ENCODE measurements at regions not wholly inside any gene's neighbourhood (a gene's known extent, or its start where the extent isn't known, plus 50 kb on each side); places are given as distances from the start of the nearest gene placed in this dataset.

GRCh38 chr18:73790587-73790986, 357.0 kb downstream of the FBXO15 start:
- Histone ChIP-seq H3K4me1 (replicated peaks in 1 of 2) (no peaks in the 10 kb centered on the region), H3K27ac (no peak overlapping the region), H3K4me3 (no peak overlapping the region)
- WGBS, 10 experiments = 20 to 100% (median 80%) methylated on average over 1 of the region's 1 CpG; no CpG with 5 or more reads in 5 of the 10 experiments
- in situ Hi-C loops (cut with MboI; ENCODE audit: low pct_unique_long_range_greater_than_20kb in 2 of 9, low sequenced_read_pairs in 9 of 9, unreplicated experiment in 9 of 9) = no loop called here
- ATAC-seq (replicated peaks in 6 of 8) = peak in 3 of 8 experiments; percentile 58 to 69 (median 65)

- no peak for ATAC-seq (replicated peaks in 6 of 8)
- in situ Hi-C loops (cut with MboI; ENCODE audit: low pct_unique_long_range_greater_than_20kb in 2 of 9, low sequenced_read_pairs in 9 of 9, unreplicated experiment in 9 of 9) = no loop called here
These were observed 360.3 kb downstream of the FBXO15 start for GRCh38 chr18:73787316-73787715.

GRCh38 chr18:73785300-73785699, 362.3 kb downstream of the FBXO15 start:
- Histone ChIP-seq H3K4me3 (no peak overlapping the region), H3K27ac (no peak overlapping the region), H3K4me1 (replicated peaks in 1 of 2) (no peaks in the 10 kb centered on the region)
- no peak for ATAC-seq (replicated peaks in 6 of 8)
- WGBS, 10 experiments = 0 to 100% (median 88%) methylated on average over 1 of the region's 1 CpG; no CpG with 5 or more reads in 1 of the 10 experiments
- in situ Hi-C loops (cut with MboI; ENCODE audit: low pct_unique_long_range_greater_than_20kb in 2 of 9, low sequenced_read_pairs in 9 of 9, unreplicated experiment in 9 of 9) = no loop called here

More at GRCh38 chr18:73787316-73787715, 360.3 kb downstream of the FBXO15 start:
- Histone ChIP-seq H3K27ac (no peak overlapping the region), H3K4me1 (replicated peaks in 1 of 2) (no peaks in the 10 kb centered on the region), H3K4me3 (no peak overlapping the region)
- 40 to 100% (median 87%) methylated on average over 1 to 5 of the region's 5 CpGs; no CpG with 5 or more reads in 2 of the 10 experiments for WGBS, 10 experiments

GRCh38 chr18:73784853-73785252, 362.8 kb downstream of the FBXO15 start:
- 34 to 91% (median 63%) methylated on average over 1 to 7 of the region's 8 CpGs; no CpG with 5 or more reads in 2 of the 10 experiments for WGBS, 10 experiments
- H3K27ac ChIP-seq = no peak overlapping the region
- in situ Hi-C loops (cut with MboI; ENCODE audit: low pct_unique_long_range_greater_than_20kb in 2 of 9, low sequenced_read_pairs in 9 of 9, unreplicated experiment in 9 of 9) = no loop called here
- H3K4me3 ChIP-seq = no peak overlapping the region
- no peak for ATAC-seq (replicated peaks in 6 of 8)
- H3K4me1 ChIP-seq (replicated peaks in 1 of 2) = no peaks in the 10 kb centered on the region

GRCh38 chr18:73782405-73782804, 365.2 kb downstream of the FBXO15 start:
- 18 to 100% (median 78%) methylated on average over 1 to 6 of the region's 6 CpGs; no CpG with 5 or more reads in 1 of the 10 experiments for WGBS, 10 experiments

GRCh38 chr18:73780218-73780617, 367.4 kb downstream of the FBXO15 start:
- no peak for ATAC-seq (replicated peaks in 6 of 8)
- no peak overlapping the region for H3K4me3 ChIP-seq
- in situ Hi-C loops (cut with MboI; ENCODE audit: low pct_unique_long_range_greater_than_20kb in 2 of 9, low sequenced_read_pairs in 9 of 9, unreplicated experiment in 9 of 9) = no loop called here
- WGBS, 10 experiments = 50 to 87% (median 77%) methylated on average over 2 to 7 of the region's 7 CpGs; no CpG with 5 or more reads in 1 of the 10 experiments
- H3K4me1 ChIP-seq (replicated peaks in 1 of 2) = peaks cover 0 to 9% of the 10 kb centered on the region in 2 donors
- no peak overlapping the region for H3K27ac ChIP-seq

More at GRCh38 chr18:73782405-73782804, 365.2 kb downstream of the FBXO15 start:
- in situ Hi-C loops (cut with MboI; ENCODE audit: low pct_unique_long_range_greater_than_20kb in 2 of 9, low sequenced_read_pairs in 9 of 9, unreplicated experiment in 9 of 9) = no loop called here
- Histone ChIP-seq H3K4me1 (replicated peaks in 1 of 2) (peaks cover 0 to 7% of the 10 kb centered on the region in 2 donors), H3K27ac (no peak overlapping the region), H3K4me3 (no peak overlapping the region)
- ATAC-seq (replicated peaks in 6 of 8) = no peak

- no peak for ATAC-seq (replicated peaks in 6 of 8)
- Histone ChIP-seq H3K4me3 (no peak overlapping the region), H3K4me1 (replicated peaks in 1 of 2) (peaks cover 0 to 9% of the 10 kb centered on the region in 2 donors), H3K27ac (no peak overlapping the region)
- in situ Hi-C loops (cut with MboI; ENCODE audit: low pct_unique_long_range_greater_than_20kb in 2 of 9, low sequenced_read_pairs in 9 of 9, unreplicated experiment in 9 of 9) = no loop called here
- WGBS, 10 experiments = 0 to 100% (median 68%) methylated on average over 1 to 2 of the region's 2 CpGs
These were observed 369.6 kb downstream of the FBXO15 start for GRCh38 chr18:73778032-73778359.

GRCh38 chr18:73777356-73778031, 370.1 kb downstream of the FBXO15 start:
- H3K4me3 ChIP-seq = no peak overlapping the region
- ATAC-seq (replicated peaks in 6 of 8) = peak in 5 of 8 experiments; percentile 38 to 62 (median 49)

GRCh38 chr18:73774811-73775509, 372.7 kb downstream of the FBXO15 start:
- Histone ChIP-seq H3K4me1 (replicated peaks in 1 of 2) (peaks cover 0 to 14% of the 10 kb centered on the region in 2 donors), H3K27ac (no peak overlapping the region), H3K4me3 (no peak overlapping the region)
- 35 to 96% (median 84%) methylated on average over 1 to 15 of the region's 17 CpGs for WGBS, 10 experiments
- in situ Hi-C loops (cut with MboI; ENCODE audit: low pct_unique_long_range_greater_than_20kb in 2 of 9, low sequenced_read_pairs in 9 of 9, unreplicated experiment in 9 of 9) = no loop called here
- ATAC-seq (replicated peaks in 6 of 8) = no peak

More at GRCh38 chr18:73777356-73778031, 370.1 kb downstream of the FBXO15 start:
- in situ Hi-C loops (cut with MboI; ENCODE audit: low pct_unique_long_range_greater_than_20kb in 2 of 9, low sequenced_read_pairs in 9 of 9, unreplicated experiment in 9 of 9) = no loop called here
- H3K27ac ChIP-seq = no peak overlapping the region
- WGBS, 10 experiments = 0 to 100% (median 29%) methylated on average over 1 of the region's 1 CpG; no CpG with 5 or more reads in 4 of the 10 experiments
- peaks cover 0 to 10% of the 10 kb centered on the region in 2 donors for H3K4me1 ChIP-seq (replicated peaks in 1 of 2)

- WGBS, 10 experiments = 30 to 100% (median 75%) methylated on average over 2 to 5 of the region's 6 CpGs; no CpG with 5 or more reads in 3 of the 10 experiments
- peaks cover 0 to 10% of the 10 kb centered on the region in 2 donors for H3K4me1 ChIP-seq (replicated peaks in 1 of 2)
- no peak for ATAC-seq (replicated peaks in 6 of 8)
- no peak overlapping the region for H3K27ac ChIP-seq
- in situ Hi-C loops (cut with MboI; ENCODE audit: low pct_unique_long_range_greater_than_20kb in 2 of 9, low sequenced_read_pairs in 9 of 9, unreplicated experiment in 9 of 9) = no loop called here
- H3K4me3 ChIP-seq = no peak overlapping the region
These were observed 379.6 kb downstream of the FBXO15 start for GRCh38 chr18:73768043-73768442.

- no peak overlapping the region for H3K27ac ChIP-seq
- H3K4me1 ChIP-seq (replicated peaks in 1 of 2) = peaks cover 0 to 5% of the 10 kb centered on the region in 2 donors
- H3K4me3 ChIP-seq = no peak overlapping the region
- 0 to 85% (median 68%) methylated on average over 1 to 8 of the region's 8 CpGs for WGBS, 10 experiments
- in situ Hi-C loops (cut with MboI; ENCODE audit: low pct_unique_long_range_greater_than_20kb in 2 of 9, low sequenced_read_pairs in 9 of 9, unreplicated experiment in 9 of 9) = no loop called here
- no peak for ATAC-seq (replicated peaks in 6 of 8)
These were observed 380.6 kb downstream of the FBXO15 start for GRCh38 chr18:73766910-73767515.

- Histone ChIP-seq H3K4me3 (no peak overlapping the region), H3K27ac (no peak overlapping the region), H3K4me1 (replicated peaks in 1 of 2) (no peaks in the 10 kb centered on the region)
- no peak for ATAC-seq (replicated peaks in 6 of 8)
- in situ Hi-C loops (cut with MboI; ENCODE audit: low pct_unique_long_range_greater_than_20kb in 2 of 9, low sequenced_read_pairs in 9 of 9, unreplicated experiment in 9 of 9) = no loop called here
- WGBS, 10 experiments = 14 to 100% (median 81%) methylated on average over 1 to 2 of the region's 2 CpGs
These were observed 389.2 kb downstream of the FBXO15 start for GRCh38 chr18:73758446-73758845.

All from motor neuron (in vitro differentiated cells).